ENCODE measurements at regions not wholly inside any gene's neighbourhood (a gene's known extent, or its start where the extent isn't known, plus 50 kb on each side); places are given as distances from the start of the nearest gene placed in this dataset.

GRCh38 chr3:94927175-94927574, 864.3 kb downstream of the NSUN3 start:
- no peaks in the 10 kb centered on the region for H3K9me1 ChIP-seq (ENCODE audit: control insufficient read depth, extremely low read depth, insufficient read depth, low read length)
- H3K4me2 ChIP-seq (ENCODE audit: control insufficient read depth, extremely low read depth, insufficient read depth, low read depth, low read length) = no peak overlapping the region
- H3K4me1 ChIP-seq (ENCODE audit: control insufficient read depth, extremely low read depth, insufficient read depth, low read length) = no peaks in the 10 kb centered on the region
- no peak overlapping the region for H3K9ac ChIP-seq (ENCODE audit: control insufficient read depth, extremely low read depth, insufficient read depth, low read length)
- H4K20me1 ChIP-seq (ENCODE audit: control insufficient read depth, extremely low read depth, insufficient read depth, low read length) = no peaks in the 10 kb centered on the region
- H3K4me3 ChIP-seq (ENCODE audit: control insufficient read depth in 2 of 3, extremely low read depth in 1 of 3, insufficient read depth in 2 of 3, low read depth in 1 of 3, low read length in 3 of 3) = no peak overlapping the region
- FAIRE-seq (no peak), DNase-seq (ENCODE audit: low read depth, low spot score) (no peak)
- H3K36me3 ChIP-seq (ENCODE audit: control insufficient read depth in 2 of 2, extremely low read depth in 1 of 2, insufficient read depth in 2 of 2, low read length in 2 of 2) = no peaks in the 10 kb centered on the region
- H2AFZ ChIP-seq (ENCODE audit: control insufficient read depth, low read length) = no peak overlapping the region
- H3K27me3 ChIP-seq (ENCODE audit: control insufficient read depth, extremely low read depth, insufficient read depth, low read length) = no peaks in the 10 kb centered on the region
- H3K79me2 ChIP-seq (ENCODE audit: control insufficient read depth, insufficient read depth, low read length) = no peaks in the 10 kb centered on the region
- no peaks in the 10 kb centered on the region for H3K9me3 ChIP-seq (ENCODE audit: control insufficient read depth, low read depth, low read length)
- dilution Hi-C loops (cut with MboI; ENCODE audit: extremely low pct_ligation_motif_present, low sequenced_read_pairs) = no loop called here
- no peak for TF ChIP-seq CTCF (optimal IDR thresholded peaks at IDR 0.05 in 1 of 3, IDR thresholded peaks at IDR 0.05 in 1 of 3, conservative IDR thresholded peaks at IDR 0.05 in 1 of 3; ENCODE audit: extremely low read depth in 1 of 3, insufficient read depth in 2 of 3, low read length in 3 of 3)
- TF ChIP-seq EZH2 (IDR thresholded peaks at IDR 0.05; ENCODE audit: low read length) = no peak
- no peak overlapping the region for H3K27ac ChIP-seq (ENCODE audit: control insufficient read depth, insufficient read depth, low read length)

GRCh38 chr3:94928921-94929320, 866.1 kb downstream of the NSUN3 start:
- H4K20me1 ChIP-seq (ENCODE audit: control insufficient read depth, extremely low read depth, insufficient read depth, low read length) = no peaks in the 10 kb centered on the region

More at GRCh38 chr3:94928921-94929320, 866.1 kb downstream of the NSUN3 start:
- Histone ChIP-seq H3K79me2 (ENCODE audit: control insufficient read depth, insufficient read depth, low read length) (no peaks in the 10 kb centered on the region), H3K9ac (ENCODE audit: control insufficient read depth, extremely low read depth, insufficient read depth, low read length) (no peak overlapping the region), H2AFZ (ENCODE audit: control insufficient read depth, low read length) (no peak overlapping the region), H3K4me3 (ENCODE audit: control insufficient read depth in 2 of 3, extremely low read depth in 1 of 3, insufficient read depth in 2 of 3, low read depth in 1 of 3, low read length in 3 of 3) (no peak overlapping the region), H3K27me3 (ENCODE audit: control insufficient read depth, extremely low read depth, insufficient read depth, low read length) (no peaks in the 10 kb centered on the region), H3K36me3 (ENCODE audit: control insufficient read depth in 2 of 2, extremely low read depth in 1 of 2, insufficient read depth in 2 of 2, low read length in 2 of 2) (no peaks in the 10 kb centered on the region), H3K27ac (ENCODE audit: control insufficient read depth, insufficient read depth, low read length) (no peak overlapping the region), H3K9me3 (ENCODE audit: control insufficient read depth, low read depth, low read length) (no peaks in the 10 kb centered on the region), H3K9me1 (ENCODE audit: control insufficient read depth, extremely low read depth, insufficient read depth, low read length) (no peaks in the 10 kb centered on the region), H3K4me1 (ENCODE audit: control insufficient read depth, extremely low read depth, insufficient read depth, low read length) (no peaks in the 10 kb centered on the region), H3K4me2 (ENCODE audit: control insufficient read depth, extremely low read depth, insufficient read depth, low read depth, low read length) (no peak overlapping the region)
- FAIRE-seq (no peak), DNase-seq (ENCODE audit: low read depth, low spot score) (no peak)
- dilution Hi-C loops (cut with MboI; ENCODE audit: extremely low pct_ligation_motif_present, low sequenced_read_pairs) = no loop called here
- TF ChIP-seq CTCF (optimal IDR thresholded peaks at IDR 0.05 in 1 of 3, IDR thresholded peaks at IDR 0.05 in 1 of 3, conservative IDR thresholded peaks at IDR 0.05 in 1 of 3; ENCODE audit: extremely low read depth in 1 of 3, insufficient read depth in 2 of 3, low read length in 3 of 3) = no peak
- TF ChIP-seq EZH2 (IDR thresholded peaks at IDR 0.05; ENCODE audit: low read length) = no peak

Data from keratinocyte (primary cell).